ENCODE measurements at regions not wholly inside any gene's neighbourhood (a gene's known extent, or its start where the extent isn't known, plus 50 kb on each side); places are given as distances from the start of the nearest gene placed in this dataset.

DNA sequence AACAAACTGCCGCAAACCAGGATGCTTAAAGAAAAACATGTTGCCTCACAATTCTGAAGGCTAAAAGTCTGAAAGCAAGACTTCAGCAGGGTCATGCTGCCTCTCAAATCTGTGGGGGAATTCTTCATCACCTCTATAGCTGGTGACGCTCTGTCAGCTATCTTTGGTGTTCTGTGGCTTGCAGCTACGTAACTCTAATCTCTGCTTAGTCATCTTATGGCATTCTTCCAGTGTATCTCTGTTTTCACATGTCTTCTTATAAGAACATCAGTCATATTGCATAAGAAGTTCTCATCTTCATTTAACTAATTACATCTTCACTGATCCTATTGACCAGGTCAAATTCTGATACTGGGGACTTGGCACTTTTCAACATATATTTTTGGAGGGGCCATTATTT is 243.0 kb downstream of the CDH10 start:
- H3K27me3 ChIP-seq (ENCODE audit: insufficient read depth, low read length) = no peaks in the 10 kb centered on the region
- H3K4me3 ChIP-seq (ENCODE audit: low read depth, low read length, poor library complexity, severe bottlenecking) = no peak overlapping the region
- no peaks in the 10 kb centered on the region for H3K9me3 ChIP-seq (ENCODE audit: low read length)
- no peaks in the 10 kb centered on the region for H3F3A ChIP-seq (ENCODE audit: insufficient read depth, low read length)
- no peaks in the 10 kb centered on the region for H3K79me2 ChIP-seq (ENCODE audit: insufficient read depth, low read length)
- no peak overlapping the region for H2AFZ ChIP-seq (ENCODE audit: low read length)
- no peaks in the 10 kb centered on the region for H3K36me3 ChIP-seq (ENCODE audit: insufficient read depth, low read length)
- no peak overlapping the region for H3K27ac ChIP-seq (ENCODE audit: low read depth, low read length, poor library complexity, severe bottlenecking)
- TF ChIP-seq CTCF (IDR thresholded peaks at IDR 0.05; ENCODE audit: low read length) (no peak), EZH2 (IDR thresholded peaks at IDR 0.05; ENCODE audit: borderline replicate concordance, low read length) (no peak)
- H3K9me2 ChIP-seq (ENCODE audit: low read depth, low read length) = no peaks in the 10 kb centered on the region
- H3K9ac ChIP-seq (ENCODE audit: low read length) = no peak overlapping the region
- no peaks in the 10 kb centered on the region for H4K20me1 ChIP-seq (ENCODE audit: insufficient read depth, low read length)
- H3K4me1 ChIP-seq (ENCODE audit: insufficient read depth, low read length, severe bottlenecking) = peaks cover 25% of the 10 kb centered on the region
- no peak overlapping the region for H3K4me2 ChIP-seq (ENCODE audit: low read length)

GRCh38 chr5:24407466-24407865 is 237.3 kb downstream of the CDH10 start:
- Histone ChIP-seq H3K27me3 (ENCODE audit: insufficient read depth, low read length) (no peaks in the 10 kb centered on the region), H3K9me3 (ENCODE audit: low read length) (no peaks in the 10 kb centered on the region), H3K9ac (ENCODE audit: low read length) (no peak overlapping the region), H3K36me3 (ENCODE audit: insufficient read depth, low read length) (no peaks in the 10 kb centered on the region), H2AFZ (ENCODE audit: low read length) (0 out of 2 replicates have a peak overlapping the region, but pooled peaks have one; percentile 42), H3K79me2 (ENCODE audit: insufficient read depth, low read length) (no peaks in the 10 kb centered on the region), H3K4me2 (ENCODE audit: low read length) (no peak overlapping the region), H3K4me3 (ENCODE audit: low read depth, low read length, poor library complexity, severe bottlenecking) (no peak overlapping the region), H3K4me1 (ENCODE audit: insufficient read depth, low read length, severe bottlenecking) (no peaks in the 10 kb centered on the region), H3K27ac (ENCODE audit: low read depth, low read length, poor library complexity, severe bottlenecking) (no peak overlapping the region), H3F3A (ENCODE audit: insufficient read depth, low read length) (no peaks in the 10 kb centered on the region), H4K20me1 (ENCODE audit: insufficient read depth, low read length) (no peaks in the 10 kb centered on the region), H3K9me2 (ENCODE audit: low read depth, low read length) (no peaks in the 10 kb centered on the region)
- TF ChIP-seq EZH2 (IDR thresholded peaks at IDR 0.05; ENCODE audit: borderline replicate concordance, low read length) = no peak
- no peak for TF ChIP-seq CTCF (IDR thresholded peaks at IDR 0.05; ENCODE audit: low read length)

GRCh38 chr5:24428345-24428744 is 216.4 kb downstream of the CDH10 start:
- Histone ChIP-seq H3K79me2 (ENCODE audit: insufficient read depth, low read length) (no peaks in the 10 kb centered on the region), H3K4me3 (ENCODE audit: low read depth, low read length, poor library complexity, severe bottlenecking) (no peak overlapping the region), H3F3A (ENCODE audit: insufficient read depth, low read length) (no peaks in the 10 kb centered on the region), H3K4me1 (ENCODE audit: insufficient read depth, low read length, severe bottlenecking) (no peaks in the 10 kb centered on the region), H4K20me1 (ENCODE audit: insufficient read depth, low read length) (no peaks in the 10 kb centered on the region), H3K9me3 (ENCODE audit: low read length) (no peaks in the 10 kb centered on the region), H3K27me3 (ENCODE audit: insufficient read depth, low read length) (no peaks in the 10 kb centered on the region), H2AFZ (ENCODE audit: low read length) (no peak overlapping the region), H3K36me3 (ENCODE audit: insufficient read depth, low read length) (no peaks in the 10 kb centered on the region), H3K27ac (ENCODE audit: low read depth, low read length, poor library complexity, severe bottlenecking) (no peak overlapping the region), H3K9me2 (ENCODE audit: low read depth, low read length) (no peaks in the 10 kb centered on the region), H3K4me2 (ENCODE audit: low read length) (no peak overlapping the region), H3K9ac (ENCODE audit: low read length) (no peak overlapping the region)
- TF ChIP-seq CTCF (IDR thresholded peaks at IDR 0.05; ENCODE audit: low read length) = no peak
- TF ChIP-seq EZH2 (IDR thresholded peaks at IDR 0.05; ENCODE audit: borderline replicate concordance, low read length) = no peak
